GM21786 (cell line): ENCODE measurements at regions not wholly inside any gene's neighbourhood (a gene's known extent, or its start where the extent isn't known, plus 50 kb on each side); places are given as distances from the start of the nearest gene placed in this dataset.

ENCODE experiments used
- ATAC-seq: cut with Tn5 transposase; IDR thresholded peaks from one replicate; pipeline ENCODE4 v1.9.1; 2021; ENCODE audit not compliant: unreplicated experiment

DNA sequence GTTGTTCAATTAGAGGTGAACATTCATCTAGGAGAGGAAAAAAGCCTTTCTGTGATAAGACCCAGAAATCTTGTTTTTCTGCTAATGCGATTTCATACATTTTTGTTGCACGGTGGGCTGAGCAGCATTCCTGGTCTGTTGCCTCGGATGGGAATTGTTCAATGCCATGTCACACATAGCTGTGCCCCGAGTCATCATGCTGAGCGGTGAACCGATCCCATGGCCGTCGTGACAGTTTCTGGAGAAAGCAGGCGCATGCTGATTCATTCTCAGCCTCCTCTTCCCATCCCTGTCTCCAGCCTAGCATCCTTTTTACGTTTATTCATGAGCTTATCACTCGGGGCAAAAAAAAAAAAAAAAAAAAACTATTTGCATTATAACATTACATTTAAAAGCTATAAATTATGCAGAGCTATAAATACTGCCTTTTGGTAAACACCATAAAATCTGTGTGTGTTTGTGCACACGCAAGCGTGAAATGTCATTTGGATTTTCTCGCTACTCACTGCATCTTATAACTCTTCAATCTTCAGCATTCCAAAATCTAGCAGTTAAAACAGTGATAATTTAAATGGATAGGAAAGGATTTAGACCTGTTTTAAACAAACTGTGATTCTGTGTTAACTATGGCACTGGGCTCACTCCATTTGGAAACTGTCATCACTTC, 58.9 kb upstream of the IFNGR1 start:
- ATAC-seq: no peak

DNA sequence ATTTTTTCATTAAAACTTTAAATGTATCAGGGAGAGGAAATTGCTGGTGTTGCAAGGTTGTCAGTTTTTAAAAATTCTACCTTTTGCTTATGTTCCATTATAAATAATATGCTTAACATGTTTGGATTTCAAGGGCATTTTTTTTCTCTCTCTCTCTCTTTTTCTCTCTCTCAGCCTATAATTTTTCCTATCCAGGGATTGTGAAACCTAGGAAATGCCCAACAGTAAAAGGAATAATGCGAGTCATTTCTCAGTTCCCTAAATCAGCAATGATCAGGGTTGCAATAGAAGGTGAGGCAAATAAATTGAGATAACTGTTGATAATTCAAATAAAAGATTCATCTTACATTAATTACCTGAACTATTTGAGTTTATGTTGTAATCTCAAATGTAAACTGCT, 53.2 kb upstream of the IFNGR1 start:
- ATAC-seq: no peak

- ATAC-seq: no peak
Observed at GRCh38 chr6:137271245-137272183, 52.3 kb upstream of the IFNGR1 start.

DNA sequence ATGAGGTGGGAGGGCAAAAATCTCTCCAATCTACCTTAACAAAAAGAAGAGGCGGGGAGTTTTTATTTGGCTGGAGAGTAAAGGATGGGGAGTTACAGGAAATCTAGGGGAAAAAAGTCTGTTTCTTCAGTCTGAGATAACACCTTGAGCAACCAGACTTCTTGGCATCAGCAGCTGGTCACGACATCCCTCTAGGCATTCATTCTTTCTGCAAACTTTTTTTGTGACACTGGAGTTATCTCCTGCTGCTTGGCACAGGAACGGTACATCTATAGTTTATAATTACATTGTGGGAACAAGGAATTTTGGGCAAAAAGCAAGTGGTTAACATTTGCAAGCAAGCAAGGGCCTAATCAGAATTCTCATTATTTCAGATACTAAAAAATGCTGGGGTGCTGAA, 50.6 kb upstream of the IFNGR1 start:
- ATAC-seq: no peak

DNA sequence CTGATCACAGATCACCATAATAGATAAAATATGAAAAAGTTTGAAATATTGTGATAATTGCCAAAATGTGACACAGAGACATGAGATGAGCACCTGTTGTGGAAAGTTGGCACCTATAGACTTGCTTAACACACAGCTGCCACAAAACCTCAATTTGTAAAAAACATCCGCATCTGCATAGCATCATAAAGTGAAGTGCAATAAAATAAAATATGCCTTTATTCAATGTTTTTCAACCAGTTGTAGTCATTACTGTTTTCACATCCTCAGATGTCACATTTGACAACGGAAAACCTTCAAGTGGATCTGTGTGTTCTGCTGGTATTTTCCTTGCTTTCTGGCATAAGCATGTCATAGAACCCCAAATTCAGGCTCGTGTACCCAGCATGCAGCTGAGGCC, 50.2 kb upstream of the IFNGR1 start:
- no peak for ATAC-seq
